NCI-H1436 treated with DMSO at 0.1 percent for 48 hours (cell line): ENCODE measurements at regions not wholly inside any gene's neighbourhood (a gene's known extent, or its start where the extent isn't known, plus 50 kb on each side); places are given as distances from the start of the nearest gene placed in this dataset.
"Not testable (repeated sequence)": the region's sequence is repeated elsewhere in the genome, so short reads cannot be mapped to it uniquely, and the experiment has no call there.

ENCODE experiments used
- DNase-seq: peaks from one replicate; lab custom pipeline; 2025; lab: John Stamatoyannopoulos, UW

DNA sequence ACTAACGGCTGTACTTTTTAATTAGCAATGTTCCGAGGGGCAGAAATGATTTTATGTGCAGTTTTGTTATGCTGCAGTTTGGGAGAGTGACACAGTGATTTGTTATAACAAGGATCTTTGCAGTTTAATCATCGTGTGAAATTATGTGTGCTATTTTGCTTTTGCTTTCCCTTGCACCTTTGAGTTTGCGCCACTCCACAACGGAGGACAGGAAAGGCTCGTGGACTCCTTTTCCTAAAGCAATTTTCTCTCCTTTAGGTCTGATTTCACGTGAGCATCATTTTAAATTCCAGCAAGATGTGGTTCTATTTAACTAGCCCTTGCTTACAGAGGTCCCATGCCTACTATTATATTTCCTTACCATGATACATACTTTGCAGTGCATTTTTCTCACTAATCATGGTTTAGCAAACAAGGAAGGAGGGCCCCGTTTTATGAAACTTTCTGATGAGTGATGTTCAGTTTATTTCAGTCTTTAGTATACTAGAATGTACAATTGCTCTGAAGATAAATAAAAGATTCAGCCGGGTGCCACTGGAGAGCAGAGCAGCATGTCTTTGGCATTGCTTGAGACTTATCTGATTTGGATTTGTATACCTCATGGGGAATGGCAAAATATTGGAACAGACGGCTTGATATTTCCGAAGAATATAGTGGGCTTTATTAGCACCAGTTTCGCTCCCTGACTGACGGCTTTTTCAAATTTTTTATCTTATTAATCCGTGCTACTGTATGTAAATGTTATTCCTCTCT lies 528.2 kb upstream of the FANCL start:
- DNase-seq, result no peak

DNA sequence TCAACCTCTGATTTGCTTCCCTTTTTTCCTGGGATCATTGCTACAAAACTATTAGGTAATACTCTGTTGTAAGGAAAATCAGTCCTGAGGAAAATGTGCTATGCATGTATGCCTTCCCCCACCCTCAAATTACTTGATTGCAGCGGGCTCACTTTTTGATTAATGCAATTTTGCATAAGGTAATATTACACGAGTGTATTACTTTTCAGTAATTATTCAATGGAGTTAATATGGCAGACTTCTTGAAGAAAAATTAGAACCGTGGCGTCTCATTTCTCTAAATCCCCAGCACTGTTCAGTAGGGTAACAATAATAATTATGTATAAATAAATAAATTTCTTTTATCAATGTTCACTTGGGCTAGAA lies 527.6 kb upstream of the FANCL start:
- DNase-seq, result no peak

DNA sequence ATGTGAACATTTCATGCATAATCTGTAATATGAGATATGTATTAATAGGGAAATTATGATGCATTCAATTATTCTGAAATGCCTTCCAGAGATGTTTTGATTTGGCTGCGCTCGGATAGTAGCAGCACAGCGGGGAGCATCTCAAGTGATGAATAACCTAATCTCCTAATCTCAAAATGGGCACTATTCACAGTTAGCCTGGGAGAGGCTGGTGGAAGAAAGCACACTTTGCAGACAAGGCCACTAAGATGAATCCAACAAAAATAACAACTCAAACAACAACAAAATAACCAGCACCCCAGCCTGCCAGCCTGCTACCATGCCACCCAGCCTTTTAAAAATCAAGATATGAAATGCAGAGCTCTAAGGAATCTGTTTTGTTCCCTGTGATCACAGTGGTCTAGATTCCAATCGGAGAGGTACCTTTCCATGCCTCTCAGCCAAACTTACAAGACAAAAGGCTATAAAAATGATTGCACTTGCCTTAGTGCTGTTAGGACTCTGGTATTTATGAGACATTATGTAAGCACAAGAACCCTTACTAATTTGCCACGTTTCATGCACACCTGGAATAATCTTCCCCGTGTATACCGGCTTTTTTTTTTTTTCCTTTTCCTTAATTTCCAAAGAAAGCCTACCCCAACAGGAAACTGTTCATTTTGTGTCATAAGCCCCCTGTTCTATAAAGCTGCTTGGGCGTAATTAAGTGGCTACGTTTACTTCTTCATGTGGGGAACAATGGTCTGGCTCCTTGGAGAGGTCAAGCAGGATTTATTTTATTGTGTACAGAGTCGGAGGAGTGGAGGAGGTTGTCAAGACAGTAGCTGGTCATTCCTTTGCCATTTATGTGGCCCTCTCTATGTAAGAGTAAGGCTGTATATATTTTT lies 526.9 kb upstream of the FANCL start:
- no peak for DNase-seq

DNA sequence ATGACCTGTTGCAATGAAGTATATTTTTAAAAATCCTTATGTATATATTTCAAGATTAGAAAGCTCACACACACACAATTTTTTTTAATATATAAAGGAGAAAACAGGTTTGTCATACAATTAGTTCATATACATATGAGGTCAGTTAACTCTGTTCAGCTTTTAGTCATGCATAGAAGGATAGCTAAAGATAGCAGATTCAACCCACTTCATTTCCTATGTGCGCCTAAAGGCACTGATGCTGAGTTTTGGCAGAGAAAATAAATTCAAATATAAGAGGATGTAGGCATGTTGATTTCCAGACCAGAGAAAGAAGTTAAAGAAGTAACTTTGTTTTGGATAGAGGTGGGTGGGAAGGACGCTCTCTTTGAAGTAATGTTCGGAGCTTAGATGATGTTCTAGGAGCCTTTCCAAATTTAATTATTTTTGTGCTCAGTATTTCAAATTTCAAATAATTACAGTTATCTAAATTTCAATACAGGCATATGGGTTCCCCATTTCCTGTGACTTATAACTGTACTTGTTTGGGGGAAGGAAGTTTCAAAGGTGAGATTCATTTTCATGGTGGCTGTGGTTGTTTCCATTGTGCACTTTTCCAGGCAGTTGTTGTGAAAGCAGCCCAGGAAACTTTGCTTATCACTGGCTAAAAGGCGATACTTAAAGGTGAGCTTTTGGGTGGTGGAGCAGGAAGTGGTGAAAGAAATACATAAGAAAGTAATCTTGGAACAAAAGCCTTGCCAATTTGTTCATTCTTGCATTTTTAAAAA lies 523.4 kb upstream of the FANCL start:
- no peak for DNase-seq

DNA sequence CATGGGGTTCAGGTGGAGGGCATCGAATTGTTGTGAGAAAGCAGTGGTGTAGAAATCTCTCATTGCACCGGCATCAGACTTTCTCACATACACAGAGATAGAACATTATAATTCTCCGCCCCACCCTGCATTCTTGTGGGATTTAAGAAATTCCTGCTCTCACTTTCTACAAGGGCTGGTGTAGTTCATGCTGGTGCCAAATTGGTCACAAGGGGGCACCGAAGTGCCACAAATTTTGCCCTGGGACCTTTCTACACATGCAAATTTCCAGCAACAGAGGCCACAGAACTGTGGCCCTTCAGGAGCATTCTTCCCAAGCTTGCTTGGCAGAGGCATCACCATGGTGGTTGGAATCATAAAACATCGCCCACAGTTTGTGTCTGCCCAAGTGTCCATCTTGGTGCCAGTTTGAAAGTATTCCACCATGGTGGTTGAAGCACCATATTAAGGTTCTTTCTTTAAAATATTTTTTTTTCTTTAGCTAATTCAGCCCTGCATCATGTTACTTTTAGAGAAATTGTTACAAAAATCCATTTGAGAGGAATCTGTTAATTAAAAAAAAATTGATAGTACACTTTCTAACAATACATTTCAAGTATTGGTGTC lies 521.2 kb upstream of the FANCL start:
- no peak for DNase-seq

DNA sequence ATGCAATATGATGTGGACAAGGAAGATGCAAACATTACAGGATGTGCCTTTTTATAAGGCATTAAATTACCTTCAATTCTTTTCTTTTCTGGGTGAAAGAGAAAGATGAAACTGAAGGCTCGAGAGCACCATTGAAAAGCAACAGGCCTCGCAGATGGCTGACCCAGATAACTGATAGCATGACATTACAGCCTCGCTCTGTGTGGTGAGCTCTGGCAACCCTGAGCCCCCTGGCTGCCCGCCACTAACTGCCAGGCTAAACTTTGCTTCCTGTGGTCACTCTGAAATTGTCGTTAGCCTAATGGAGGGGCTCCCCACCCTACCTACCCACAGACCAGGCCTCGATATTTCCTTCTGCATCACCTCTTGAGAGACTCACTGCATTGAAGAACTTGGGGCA lies 516.8 kb upstream of the FANCL start:
- DNase-seq, result no peak

DNA sequence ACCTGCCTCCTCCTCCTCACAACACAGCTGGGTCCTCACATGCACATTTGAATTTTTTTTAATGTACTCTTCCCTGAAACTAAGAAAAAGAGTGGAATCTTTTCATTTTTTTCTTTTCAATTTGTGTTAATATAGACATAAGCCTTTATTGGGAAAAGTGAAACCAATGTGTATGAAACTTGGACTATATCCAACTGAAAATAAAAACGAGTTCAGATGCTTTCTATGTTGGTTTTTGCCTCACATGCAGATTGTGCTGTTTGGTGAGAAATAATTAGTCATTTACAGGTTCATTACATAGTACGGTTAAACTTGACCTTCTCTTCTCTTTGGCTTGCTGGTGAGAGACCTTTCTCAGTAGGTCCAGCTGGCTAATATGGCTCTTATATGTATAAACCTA lies 515.2 kb upstream of the FANCL start:
- no peak for DNase-seq

DNA sequence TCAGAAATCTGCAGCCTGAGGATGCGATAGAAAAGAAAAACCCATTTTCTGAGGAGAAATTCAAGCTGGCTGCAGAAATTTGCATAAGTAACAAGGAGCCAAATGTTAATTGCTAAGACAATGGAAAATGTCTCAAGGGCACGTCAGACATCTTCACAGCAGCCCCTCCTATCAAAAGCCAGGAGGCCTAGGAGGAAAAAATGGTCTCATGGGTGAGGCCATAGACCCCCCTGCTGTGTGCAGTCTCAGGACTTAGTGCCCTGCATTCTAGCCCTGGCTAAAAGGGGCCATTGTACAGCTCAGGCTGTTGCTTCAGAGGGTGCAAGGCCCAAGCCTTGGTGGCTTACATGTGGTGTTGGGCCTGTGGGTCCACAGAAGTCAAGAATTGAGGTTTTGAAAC lies 511.4 kb upstream of the FANCL start:
- DNase-seq, result not testable (repeated sequence)

DNA sequence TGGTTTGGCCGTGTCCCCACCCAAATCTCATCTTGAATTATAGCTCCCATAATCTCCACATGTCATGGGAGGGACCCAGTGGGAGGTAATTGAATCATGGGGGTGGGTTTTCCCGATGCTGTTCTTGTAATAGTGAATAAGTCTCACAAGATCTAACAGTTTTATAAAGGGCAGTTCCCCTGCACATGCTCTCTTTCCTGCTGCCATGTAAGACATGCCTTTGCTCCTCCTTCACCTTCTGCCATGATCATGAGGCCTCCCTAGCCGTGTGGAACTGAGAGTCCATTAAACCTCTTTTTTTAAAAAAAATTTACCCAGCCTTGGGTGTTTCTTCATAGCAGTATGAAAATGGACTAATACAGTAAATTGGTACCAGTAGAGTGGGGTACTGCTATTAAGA lies 510.6 kb upstream of the FANCL start:
- not testable (repeated sequence) for DNase-seq

DNA sequence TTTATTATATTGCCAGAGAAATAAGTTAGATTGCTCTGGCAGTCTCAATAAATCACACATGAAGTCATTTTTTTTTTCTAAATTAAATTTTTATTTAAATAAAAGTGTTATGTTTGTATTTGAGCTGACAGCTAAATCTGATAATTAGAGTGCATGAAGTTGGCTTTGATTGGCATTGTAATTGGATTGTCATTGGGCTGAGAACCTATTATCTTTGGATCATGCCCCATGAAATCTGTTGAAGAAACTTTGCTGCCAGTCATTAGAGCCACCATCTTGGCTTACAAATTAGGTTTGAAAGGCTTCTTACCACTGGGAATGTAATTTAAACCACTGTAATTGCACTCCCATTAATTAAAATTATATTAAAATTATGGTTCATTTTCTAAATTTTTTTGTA lies 507.9 kb upstream of the FANCL start:
- no peak for DNase-seq

DNA sequence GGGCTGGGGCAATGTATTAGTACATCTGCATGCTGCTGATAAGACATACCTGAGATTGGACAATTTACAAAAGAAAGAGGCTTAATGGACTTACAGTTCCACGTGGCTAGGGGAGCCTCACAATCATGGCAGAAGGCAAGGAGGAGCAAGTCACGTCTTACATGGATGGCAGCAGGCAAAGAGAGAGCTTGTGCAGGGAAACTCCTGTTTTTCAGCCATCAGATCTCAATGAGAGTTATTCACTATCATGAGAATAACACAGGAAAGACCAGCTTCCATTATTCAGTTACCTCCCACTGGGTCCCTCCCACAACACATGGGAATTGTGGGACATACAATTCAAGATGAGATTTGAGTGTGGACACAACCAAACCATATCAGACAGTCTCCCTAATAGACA lies 504.2 kb upstream of the FANCL start:
- DNase-seq, result not testable (repeated sequence)

DNA sequence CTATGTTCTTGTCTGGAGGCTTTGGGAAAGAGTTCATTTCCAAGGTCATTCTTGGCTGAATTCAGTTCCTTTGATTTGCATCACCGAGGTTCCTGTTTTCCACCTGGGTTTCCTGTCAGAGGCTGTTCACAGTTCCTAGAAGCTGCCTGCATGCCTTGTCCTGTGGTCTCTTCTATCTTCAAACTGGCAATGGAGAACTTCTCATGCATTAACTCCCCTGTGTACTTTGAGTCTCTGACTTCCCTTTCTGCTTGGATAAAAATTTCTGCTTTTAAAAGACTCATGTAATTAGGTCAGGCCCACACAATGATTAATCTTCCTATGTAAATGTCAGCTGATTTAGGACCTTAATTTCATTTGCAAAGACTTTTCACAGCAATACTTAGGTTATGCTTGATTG lies 499.3 kb upstream of the FANCL start:
- no peak for DNase-seq

DNA sequence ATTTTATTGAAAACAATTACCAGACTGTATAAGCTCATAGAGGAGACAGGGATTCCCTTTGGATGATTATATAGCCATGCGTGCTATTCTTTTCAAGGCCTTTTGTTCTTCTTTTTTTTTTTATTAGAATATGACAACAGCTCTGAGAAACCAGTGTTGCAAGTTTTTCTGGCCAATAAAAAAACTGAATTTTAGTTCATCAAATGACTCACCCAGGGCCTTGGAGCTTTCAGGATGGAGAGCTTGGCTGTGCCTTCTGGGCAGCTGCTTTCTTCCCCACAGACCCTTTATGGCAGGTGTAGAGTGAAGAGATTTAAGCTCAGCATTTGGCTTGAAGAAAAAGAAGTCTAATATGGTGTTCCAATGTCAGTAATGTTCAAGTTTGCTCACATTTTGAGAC lies 497.9 kb upstream of the FANCL start:
- no peak for DNase-seq

DNA sequence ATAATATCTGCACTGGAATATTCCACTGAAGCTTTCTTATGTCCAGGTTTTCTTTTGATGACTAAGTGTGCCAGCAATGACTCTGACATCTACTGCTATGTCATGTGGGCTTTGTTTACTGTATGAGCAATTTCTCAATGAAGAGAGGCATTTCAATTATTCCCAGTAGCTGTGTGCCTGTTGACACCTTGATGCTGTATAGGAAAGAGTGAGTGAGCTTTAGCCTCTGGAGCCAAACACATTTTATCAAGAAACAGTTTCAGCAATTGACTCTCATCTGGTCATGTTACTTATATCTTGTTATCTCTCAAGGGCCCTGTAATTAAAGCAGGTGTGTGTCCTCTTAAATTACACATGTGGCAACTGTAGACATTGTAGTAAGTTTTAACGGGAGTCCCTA lies 493.2 kb upstream of the FANCL start:
- peak; percentile 14 for DNase-seq

DNA sequence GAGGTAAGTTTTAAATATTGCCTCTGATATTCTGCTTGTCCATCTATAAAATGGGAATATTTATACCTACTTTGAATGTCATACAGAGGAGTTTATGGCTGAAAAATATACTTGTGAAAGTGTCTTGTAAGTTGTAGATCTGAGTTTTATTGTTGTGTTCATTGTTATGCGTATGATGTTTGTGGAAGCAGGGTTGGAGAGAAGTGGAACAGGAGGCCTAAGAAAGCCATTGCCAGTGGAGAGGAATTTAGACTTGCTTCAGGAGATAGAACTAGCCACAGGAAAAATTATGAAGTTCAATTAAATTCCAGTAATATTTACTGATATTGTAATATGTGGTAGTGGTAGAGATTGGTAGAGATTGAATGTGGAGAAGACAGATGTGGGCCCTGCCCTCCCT lies 491.9 kb upstream of the FANCL start:
- DNase-seq, result no peak

DNA sequence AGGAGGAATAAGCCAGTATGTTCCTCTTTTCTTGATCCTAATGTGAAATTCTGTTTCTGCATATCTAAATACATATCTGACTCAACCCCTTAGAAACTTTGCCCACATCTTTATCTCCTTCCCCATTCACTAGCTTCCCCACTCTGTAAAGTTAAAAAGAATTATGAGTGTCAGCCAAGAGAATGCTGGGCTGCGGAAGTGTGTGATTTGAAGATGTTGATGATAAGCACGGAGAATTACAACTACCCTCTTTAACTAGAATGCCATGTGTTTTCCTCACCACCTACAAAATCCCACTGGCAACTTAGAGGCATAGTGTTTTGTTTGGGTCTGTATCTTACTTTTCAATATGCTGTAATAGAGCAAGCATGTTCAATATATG lies 490.4 kb upstream of the FANCL start:
- no peak for DNase-seq

DNA sequence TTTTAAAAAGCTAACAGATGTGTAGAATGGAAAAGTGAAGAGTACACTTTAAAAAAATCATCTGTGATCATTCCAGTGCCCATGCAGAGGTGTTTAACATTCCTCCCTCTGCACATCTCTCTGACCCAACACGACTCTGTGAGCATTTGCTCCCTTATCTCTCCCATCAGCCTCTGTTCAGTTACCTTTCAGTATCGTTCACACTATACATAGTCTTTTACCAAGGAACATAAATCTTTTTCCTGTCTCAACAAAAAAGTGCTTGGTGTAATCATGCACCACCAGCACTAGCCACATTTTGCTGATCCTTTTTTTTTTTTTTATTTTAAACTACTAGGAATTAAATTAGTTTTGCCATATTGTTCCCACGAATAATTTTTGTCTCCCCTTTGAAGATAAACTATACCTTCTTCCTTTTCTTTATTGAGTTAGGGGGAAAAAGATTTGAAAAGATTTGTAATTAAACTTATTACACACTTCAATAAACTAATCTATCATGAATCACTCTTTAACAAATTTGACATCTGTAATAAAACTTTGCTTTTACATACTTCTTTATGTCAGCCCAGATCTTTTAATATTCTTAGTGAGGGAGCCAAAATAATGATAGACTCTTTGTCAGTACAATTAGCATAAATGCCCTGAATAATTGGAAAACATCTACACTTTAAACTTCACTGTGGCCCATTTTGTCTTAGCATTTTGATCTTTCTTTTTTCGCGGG lies 489.8 kb upstream of the FANCL start:
- no peak for DNase-seq

DNA sequence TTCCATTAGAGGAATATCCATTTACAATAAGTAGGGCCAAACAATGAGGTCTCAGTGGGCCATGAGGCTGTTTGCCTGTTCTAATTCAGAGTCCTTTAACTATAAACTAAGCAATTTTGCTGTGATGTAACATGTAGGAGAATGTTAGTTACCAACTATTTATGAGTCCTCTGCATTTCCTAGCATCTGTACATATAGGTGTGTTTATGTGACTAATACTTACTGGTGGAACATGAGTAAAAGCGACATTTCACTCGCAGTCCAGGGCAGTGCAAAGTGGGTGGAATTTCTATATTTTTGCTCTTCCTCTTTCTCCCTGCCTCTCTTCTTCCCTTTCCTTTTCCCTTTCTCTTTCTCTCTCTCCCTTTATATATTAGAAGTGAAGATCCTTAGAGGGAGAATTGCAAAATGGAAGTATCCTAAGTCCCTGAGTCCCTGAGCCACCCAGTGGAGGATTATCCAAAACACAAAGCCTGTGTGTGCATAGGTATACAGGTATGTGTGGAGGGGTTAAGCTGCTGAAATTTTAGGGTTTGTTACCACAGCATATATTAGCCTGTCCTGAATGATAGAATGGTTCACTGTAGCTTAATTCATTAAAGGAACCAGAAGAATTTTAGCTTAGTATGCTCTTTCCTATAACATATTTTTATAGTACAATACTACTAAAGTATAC lies 487.0 kb upstream of the FANCL start:
- DNase-seq, result no peak

DNA sequence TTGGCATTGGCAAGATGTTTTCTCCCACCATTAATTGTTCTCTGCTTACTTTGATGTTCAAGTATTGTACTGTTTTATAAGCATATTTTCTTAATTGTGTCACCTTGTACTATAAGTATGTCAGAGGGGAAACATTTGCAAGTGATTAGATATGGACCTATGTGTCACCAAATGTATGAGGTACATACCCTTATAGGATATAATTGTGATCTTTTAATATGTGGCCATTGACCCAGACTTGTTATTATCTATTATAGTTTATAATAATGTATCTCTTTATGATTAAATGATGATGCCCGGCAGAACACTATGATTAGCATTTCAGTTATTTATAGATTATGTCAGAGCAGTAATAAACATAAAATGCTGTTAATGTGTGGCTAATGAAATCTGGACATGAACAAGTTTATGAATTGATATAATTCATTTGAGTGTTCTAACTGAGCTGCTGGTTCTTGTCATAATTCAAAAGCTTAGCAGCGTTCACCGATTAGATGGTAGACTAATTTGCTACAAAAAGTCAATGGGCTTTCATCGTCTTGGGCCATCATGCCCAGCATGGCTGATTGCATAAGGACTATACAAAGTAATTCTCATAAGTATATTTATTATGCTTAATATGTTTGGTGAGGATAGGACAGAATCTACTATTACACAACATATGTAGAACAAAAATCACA lies 480.9 kb upstream of the FANCL start:
- no peak for DNase-seq
